HepG2 (cell line): ENCODE measurements at regions not wholly inside any gene's neighbourhood (a gene's known extent, or its start where the extent isn't known, plus 50 kb on each side); places are given as distances from the start of the nearest gene placed in this dataset.

Experiments used
- EP300 ChIP-seq, 3 experiments: sonication (generic) in 1 of 3; formaldehyde crosslinking in 1 of 3; IDR thresholded peaks; 2 replicates each; pipeline versions ENCODE4 v1.5.1 to v1.6.1; 2011 to 2020; ENCODE audit warnings: low read depth in 2 of 3, low read length in 2 of 3, borderline replicate concordance in 1 of 3, improper control_type of control experiment in 1 of 3, mild to moderate bottlenecking in 1 of 3, missing genetic modification reagents in 1 of 3, moderate library complexity in 1 of 3
- TBP ChIP-seq: sonication (generic); formaldehyde crosslinking; IDR thresholded peaks from 2 replicates; pipeline ENCODE4 v1.5.0; 2020; ENCODE audit warnings: missing genetic modification reagents
- YEATS4 ChIP-seq: sonication (generic); formaldehyde crosslinking; IDR thresholded peaks from 2 replicates; pipeline ENCODE4 v1.4.0; 2020; ENCODE audit warnings: missing genetic modification reagents, borderline replicate concordance
- ZNF317 ChIP-seq: sonication (generic); formaldehyde crosslinking; IDR thresholded peaks from 2 replicates; pipeline ENCODE4 v1.5.0; 2020; ENCODE audit warnings: mild to moderate bottlenecking, missing genetic modification reagents
- ZNF780A ChIP-seq: sonication (generic); formaldehyde crosslinking; IDR thresholded peaks from 2 replicates; pipeline ENCODE4 v1.8.0; 2022; ENCODE audit warnings: mild to moderate bottlenecking, missing genetic modification reagents, moderate library complexity

GRCh38 chr3:72548981-72549380 lies 299.3 kb downstream of the SHQ1 start:
- TF ChIP-seq TBP = no peak
- no peak for TF ChIP-seq ZNF780A (CRISPR knock-in tag)
- TF ChIP-seq ZNF317 (CRISPR knock-in tag) = no peak
- no peak for TF ChIP-seq YEATS4
- TF ChIP-seq EP300 (IDR thresholded peaks at IDR 0.05; ENCODE audit: low read depth in 2 of 2, low read length in 2 of 2) = no peak
- no peak for TF ChIP-seq EP300 (CRISPR knock-in tag; IDR thresholded peaks at IDR 0.05; ENCODE audit: borderline replicate concordance)
